ENCODE measurements at regions not wholly inside any gene's neighbourhood (a gene's known extent, or its start where the extent isn't known, plus 50 kb on each side); places are given as distances from the start of the nearest gene placed in this dataset.

- CTCF ChIA-PET (ENCODE audit: partially characterized antibody), result interaction anchor here (1.9 kb wide), 1 partner anchor 10 kb away, joined by 5 read pairs; no protein-coding TSS in a partner anchor
- no peak for DNase-seq (ENCODE audit: low read depth in 1 of 2, low spot score in 2 of 2)
- WGBS, 2 experiments (ENCODE audit: extremely low coverage in 1 of 2, insufficient coverage in 1 of 2, insufficient read length in 1 of 2, insufficient replicate concordance in 2 of 2, low coverage in 1 of 2, low lambda C conversion rate in 2 of 2, missing lambda C conversion rate in 1 of 2), result 92% methylated on average over 14 of the region's 14 CpGs; no CpG with 5 or more reads in 1 of the 2 experiments
- TF ChIP-seq TCF12 (IDR thresholded peaks at IDR 0.05; ENCODE audit: low read depth, low read length) (no peak), POLR2AphosphoS5 (IDR thresholded peaks at IDR 0.05; ENCODE audit: low read depth, low read length) (no peak), CHD1 (IDR thresholded peaks at IDR 0.05; ENCODE audit: low read depth, low read length) (no peak), TEAD4 (IDR thresholded peaks at IDR 0.05; ENCODE audit: low read depth, low read length) (no peak), KDM4A (IDR thresholded peaks at IDR 0.05; ENCODE audit: low read depth, low read length, severe bottlenecking) (no peak), CREB1 (IDR thresholded peaks at IDR 0.05) (no peak)
Measured at GRCh38 chr2:447902-448665, 160.2 kb upstream of the ALKAL2 start.

More at GRCh38 chr2:447902-448665, 160.2 kb upstream of the ALKAL2 start:
- peaks cover 0 to 6% of the 10 kb centered on the region in 2 experiments; a peak in 1 of 4 replicates for H3K9me3 ChIP-seq (ENCODE audit: insufficient read depth in 2 of 2, low read depth in 1 of 2, low read length in 1 of 2)
- no peak overlapping the region for H2BK12ac ChIP-seq (ENCODE audit: low read depth, low read length)
- no peak overlapping the region for H4K91ac ChIP-seq (replicated peaks; ENCODE audit: insufficient read length, low read length)
- H3K27me3 ChIP-seq (replicated peaks in 1 of 4; ENCODE audit: control insufficient read depth in 3 of 4, extremely low read depth in 1 of 4, insufficient read depth in 3 of 4, low read length in 3 of 4), result no peaks in the 10 kb centered on the region; a peak in 1 of 7 replicates
- no peak overlapping the region for H2AFZ ChIP-seq (ENCODE audit: low read length)
- H3K36me3 ChIP-seq (ENCODE audit: control insufficient read depth in 2 of 4, insufficient read depth in 4 of 4, low read length in 3 of 4), result no peaks in the 10 kb centered on the region
- H3K27ac ChIP-seq (ENCODE audit: low read depth, low read length), result no peak overlapping the region
- FAIRE-seq, result no peak
- H3K23ac ChIP-seq (ENCODE audit: insufficient read length), result no peak overlapping the region
- no peak overlapping the region for H4K5ac ChIP-seq (ENCODE audit: insufficient read length, low read depth, low read length)
- H3K79me1 ChIP-seq (ENCODE audit: low read depth, low read length), result no peaks in the 10 kb centered on the region
- H2BK20ac ChIP-seq (ENCODE audit: low read length), result no peak overlapping the region
- H3K18ac ChIP-seq (ENCODE audit: extremely low read depth, low read length), result no peak overlapping the region
- H3K23me2 ChIP-seq (ENCODE audit: low read depth, low read length), result no peaks in the 10 kb centered on the region
- no peaks in the 10 kb centered on the region for H4K20me1 ChIP-seq (replicated peaks in 1 of 2; ENCODE audit: control insufficient read depth in 1 of 2, insufficient read depth in 2 of 2, low read length in 2 of 2)
- H3K14ac ChIP-seq (ENCODE audit: insufficient read length), result no peak overlapping the region
- H2BK120ac ChIP-seq (replicated peaks; ENCODE audit: low read depth, low read length), result no peak overlapping the region
- no peaks in the 10 kb centered on the region for H3K79me2 ChIP-seq (ENCODE audit: control insufficient read depth in 1 of 2, insufficient read depth in 2 of 2, low read length in 2 of 2)
- H4K8ac ChIP-seq (ENCODE audit: extremely low read depth, insufficient read depth, low read length), result no peak overlapping the region
- H3K4me2 ChIP-seq (ENCODE audit: insufficient read depth in 1 of 2, low read depth in 2 of 2, low read length in 2 of 2), result no peak overlapping the region
- no peak overlapping the region for H2BK15ac ChIP-seq (ENCODE audit: low read length)
- no peak overlapping the region for H3K56ac ChIP-seq (replicated peaks; ENCODE audit: insufficient read length, low read depth, low read length)
- H2BK5ac ChIP-seq (ENCODE audit: low read depth, low read length), result no peak overlapping the region
- H3K4me3 ChIP-seq (ENCODE audit: extremely low read depth in 1 of 4, insufficient read depth in 2 of 4, low read depth in 3 of 4, low read length in 4 of 4), result no peak overlapping the region
- H2AK5ac ChIP-seq (ENCODE audit: low read depth, low read length), result no peak overlapping the region
- peaks cover 0 to 3% (median 1%) of the 10 kb centered on the region in 4 experiments; a peak in 3 of 7 replicates for H3K4me1 ChIP-seq (replicated peaks in 1 of 4; ENCODE audit: control insufficient read depth in 3 of 4, insufficient read depth in 4 of 4, low read length in 3 of 4)
- no peak overlapping the region for H3K4ac ChIP-seq (replicated peaks; ENCODE audit: insufficient read length, low read depth, low read length)
- no peak overlapping the region for H3K9ac ChIP-seq (replicated peaks in 1 of 4; ENCODE audit: extremely low read depth in 1 of 4, low read depth in 3 of 4, low read length in 3 of 4)
- POLR2A ChIA-PET (ENCODE audit: partially characterized antibody), result no interaction called here
